ENCODE measurements at regions not wholly inside any gene's neighbourhood (a gene's known extent, or its start where the extent isn't known, plus 50 kb on each side); places are given as distances from the start of the nearest gene placed in this dataset.
"Not testable (repeated sequence)": the region's sequence is repeated elsewhere in the genome, so short reads cannot be mapped to it uniquely, and the experiment has no call there.

DNA sequence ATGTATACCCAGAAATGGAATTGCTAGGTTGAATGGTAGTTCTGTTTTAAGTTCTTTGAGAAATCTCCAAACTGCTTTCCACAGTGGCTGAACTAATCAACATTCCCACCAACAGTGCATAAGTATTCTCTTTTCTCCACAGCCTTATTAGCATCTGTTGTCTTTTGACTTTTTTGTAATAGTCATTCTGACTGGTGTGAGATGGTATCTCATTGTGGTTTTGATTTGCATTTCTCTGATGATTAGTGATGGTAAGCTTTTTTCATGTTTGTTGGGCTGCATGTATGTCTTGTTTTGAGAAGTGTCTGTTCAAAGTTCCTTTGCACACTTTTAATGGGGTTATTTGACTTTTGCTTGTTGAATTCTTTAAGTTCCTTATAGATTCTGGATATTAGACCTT lies 52.4 kb upstream of the EHHADH start:
- DNase-seq (ENCODE audit: low spot score) = not testable (repeated sequence)

DNA sequence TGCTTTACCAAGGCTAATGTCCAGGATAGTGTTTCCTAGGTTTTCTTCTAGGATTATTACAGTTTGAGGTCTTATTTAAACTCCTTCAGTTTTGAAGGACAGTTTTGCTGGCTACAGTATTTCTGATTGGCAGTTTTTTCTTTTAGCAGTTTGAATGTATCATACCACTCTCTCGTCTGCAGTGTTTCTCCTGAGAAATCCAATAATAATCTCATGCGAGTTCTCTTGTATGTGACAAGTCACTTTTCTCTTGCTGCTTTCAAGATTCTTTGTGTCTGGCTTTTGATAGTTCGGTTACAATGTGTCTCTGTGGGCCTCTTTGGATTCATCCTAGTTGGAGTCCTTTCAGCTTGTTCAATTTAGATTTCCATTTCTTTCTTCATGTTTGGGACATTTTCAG lies 53.0 kb upstream of the EHHADH start:
- DNase-seq (ENCODE audit: low spot score) = no peak

DNA sequence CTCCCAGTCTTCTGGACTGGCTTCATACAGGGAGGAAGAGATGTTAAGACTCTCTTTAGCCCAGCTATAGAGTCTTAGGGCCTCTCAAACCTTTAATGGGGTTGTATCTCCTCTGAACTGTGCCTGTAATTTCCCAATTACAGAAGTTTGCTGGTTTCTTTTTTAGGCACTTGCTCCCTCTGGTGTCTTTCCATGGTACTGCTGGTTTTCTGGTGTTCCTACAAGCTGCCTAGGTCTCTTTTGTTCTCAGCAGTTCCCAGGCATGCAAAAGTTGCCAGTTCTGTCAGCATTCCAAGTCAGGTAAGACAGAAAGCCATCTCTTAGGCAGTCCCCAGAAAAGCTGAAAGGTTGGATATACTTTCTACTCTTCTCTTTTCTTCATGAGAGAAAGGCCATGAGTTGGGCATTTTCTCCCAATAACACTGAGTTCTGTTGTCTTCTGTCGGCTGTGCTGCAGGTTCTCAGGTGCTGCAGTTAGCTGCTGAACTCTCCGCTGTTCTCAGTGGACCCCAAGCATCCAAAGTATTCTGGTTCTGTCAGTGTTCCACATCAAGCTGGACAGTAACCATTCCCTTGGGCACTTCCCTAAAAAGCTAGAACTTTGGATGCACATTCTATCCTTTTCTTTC lies 54.4 kb upstream of the EHHADH start:
- peak; percentile 33 for DNase-seq (ENCODE audit: low spot score)

- no peak for DNase-seq (ENCODE audit: low spot score)
Observed at GRCh38 chr3:185309302-185309701, 53.6 kb upstream of the MAP3K13 start.

- DNase-seq (ENCODE audit: low spot score) = no peak
Observed at GRCh38 chr3:185309795-185310194, 53.1 kb upstream of the MAP3K13 start.

DNA sequence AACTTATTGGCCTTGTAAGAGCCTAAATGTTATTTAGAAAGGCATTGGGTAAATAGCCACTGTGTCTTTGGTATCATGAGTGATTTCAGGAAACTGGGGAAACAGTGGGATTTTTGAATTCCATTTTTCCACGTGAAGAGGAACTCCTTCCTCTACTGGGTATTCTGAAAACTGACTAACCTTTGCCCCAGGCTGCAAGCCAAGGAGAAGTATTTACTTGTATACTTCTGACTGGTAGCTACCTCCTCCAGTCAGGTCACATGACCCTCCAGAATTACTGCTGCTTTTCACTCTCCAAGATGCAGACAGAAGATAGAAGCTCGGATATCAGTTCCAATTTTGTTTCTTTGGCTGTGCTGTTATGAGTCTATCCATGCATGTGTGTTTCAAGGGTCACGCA lies 50.9 kb upstream of the MAP3K13 start:
- no peak for DNase-seq (ENCODE audit: low spot score)
